Keratinocyte (primary cell): ENCODE measurements at regions not wholly inside any gene's neighbourhood (a gene's known extent, or its start where the extent isn't known, plus 50 kb on each side); places are given as distances from the start of the nearest gene placed in this dataset.

Experiments
- DNase-seq: peaks from one replicate; pipeline ENCODE4 v3.0.0-alpha.2; 2011; ENCODE audit warnings: low read depth, missing footprints, low spot score
- FAIRE-seq: peaks from 2 replicates; lab custom pipeline; 2011; peaks lifted over from hg19 to GRCh38; lab: Jason Lieb, UNC
- H2AFZ ChIP-seq: 2 replicates; pipeline ENCODE4 v1.6.0; 2012; ENCODE audit warnings: low read length, control low read depth, inconsistent platforms; ENCODE audit not compliant: control insufficient read depth
- H3K27ac ChIP-seq: 2 replicates; pipeline ENCODE4 v1.5.1; 2011; ENCODE audit warnings: low read length; ENCODE audit not compliant: control insufficient read depth, insufficient read depth
- H3K27me3 ChIP-seq: 3 replicates; pipeline ENCODE4 v1.6.0; 2011; ENCODE audit warnings: low read length; ENCODE audit not compliant: control insufficient read depth, insufficient read depth; ENCODE audit errors: extremely low read depth
- H3K36me3 ChIP-seq, 2 experiments: 2 replicates in 1 of 2; 3 replicates in 1 of 2; pipeline ENCODE4 v1.5.1; 2011; ENCODE audit warnings: low read length in 2 of 2, mild to moderate bottlenecking in 1 of 2; ENCODE audit not compliant: control insufficient read depth in 2 of 2, insufficient read depth in 2 of 2; ENCODE audit errors: extremely low read depth in 1 of 2
- H3K4me1 ChIP-seq: 3 replicates; pipeline ENCODE4 v1.5.1; 2011; ENCODE audit warnings: low read length; ENCODE audit not compliant: control insufficient read depth, insufficient read depth; ENCODE audit errors: extremely low read depth
- H3K4me2 ChIP-seq: 3 replicates; pipeline ENCODE4 v1.6.0; 2011; ENCODE audit warnings: low read depth, low read length; ENCODE audit not compliant: control insufficient read depth, insufficient read depth; ENCODE audit errors: extremely low read depth
- H3K4me3 ChIP-seq, 3 experiments: fragments of 200-600 bp in 1 of 3; sonication (generic) in 1 of 3; 2 replicates in 2 of 3; 3 replicates in 1 of 3; pipeline ENCODE4 v1.5.1; 2011 to 2016; ENCODE audit warnings: low read length in 3 of 3, mild to moderate bottlenecking in 3 of 3, control low read depth in 2 of 3, inconsistent platforms in 1 of 3, low read depth in 1 of 3, mixed read lengths in 1 of 3, mixed run types in 1 of 3, moderate library complexity in 1 of 3; ENCODE audit not compliant: control insufficient read depth in 2 of 3, insufficient read depth in 2 of 3; ENCODE audit errors: extremely low read depth in 1 of 3
- H3K79me2 ChIP-seq: 2 replicates; pipeline ENCODE4 v1.6.0; 2012; ENCODE audit warnings: low read length; ENCODE audit not compliant: control insufficient read depth, insufficient read depth
- H3K9ac ChIP-seq: 3 replicates; pipeline ENCODE4 v1.6.0; 2011; ENCODE audit warnings: low read length; ENCODE audit not compliant: control insufficient read depth, insufficient read depth; ENCODE audit errors: extremely low read depth
- H3K9me1 ChIP-seq: 3 replicates; pipeline ENCODE4 v1.6.0; 2011; ENCODE audit warnings: low read length; ENCODE audit not compliant: control insufficient read depth, insufficient read depth; ENCODE audit errors: extremely low read depth
- H3K9me3 ChIP-seq: 2 replicates; pipeline ENCODE4 v1.5.1; 2012; ENCODE audit warnings: low read depth, low read length; ENCODE audit not compliant: control insufficient read depth
- H4K20me1 ChIP-seq: 3 replicates; pipeline ENCODE4 v1.6.0; 2011; ENCODE audit warnings: low read length; ENCODE audit not compliant: control insufficient read depth, insufficient read depth; ENCODE audit errors: extremely low read depth
- CTCF ChIP-seq, 3 experiments: IDR thresholded peaks in 1 of 3; conservative IDR thresholded peaks in 1 of 3; optimal IDR thresholded peaks in 1 of 3; 2 replicates in 2 of 3; 3 replicates in 1 of 3; pipeline versions ENCODE3 to v1.5.1; 2011; ENCODE audit warnings: low read length in 3 of 3, mild to moderate bottlenecking in 3 of 3, moderate library complexity in 2 of 3, control low read depth in 1 of 3, inconsistent platforms in 1 of 3; ENCODE audit not compliant: insufficient read depth in 2 of 3; ENCODE audit errors: extremely low read depth in 1 of 3
- EZH2 ChIP-seq: IDR thresholded peaks from one replicate; pipeline ENCODE4 v1.6.1; 2012; ENCODE audit warnings: inconsistent platforms, mild to moderate bottlenecking, low read length, moderate library complexity
- dilution Hi-C: fragments of 300-500 bp; cut with MboI; formaldehyde crosslinking; loops from one replicate; pipeline ENCODE4 v1.7.0; 2020; ENCODE audit warnings: low sequenced_read_pairs; ENCODE audit not compliant: extremely low pct_ligation_motif_present

- Histone ChIP-seq H3K9me1 (no peaks in the 10 kb centered on the region), H3K9me3 (no peaks in the 10 kb centered on the region), H4K20me1 (no peaks in the 10 kb centered on the region), H3K27me3 (no peaks in the 10 kb centered on the region), H3K27ac (no peak overlapping the region), H3K9ac (no peak overlapping the region), H3K4me3 (no peak overlapping the region), H3K4me1 (peaks cover 4% of the 10 kb centered on the region), H3K4me2 (no peak overlapping the region), H3K79me2 (no peaks in the 10 kb centered on the region), H2AFZ (no peak overlapping the region), H3K36me3 (no peaks in the 10 kb centered on the region)
- FAIRE-seq = no peak
- dilution Hi-C loops = no loop called here
- no peak for TF ChIP-seq CTCF (optimal IDR thresholded peaks at IDR 0.05 in 1 of 3, IDR thresholded peaks at IDR 0.05 in 1 of 3, conservative IDR thresholded peaks at IDR 0.05 in 1 of 3; ENCODE audit: extremely low read depth in 1 of 3, insufficient read depth in 2 of 3, low read length in 3 of 3)
- TF ChIP-seq EZH2 = no peak
- DNase-seq = no peak
These were observed 931.4 kb upstream of the ACVR2A start for GRCh38 chr2:146913476-146913875.

GRCh38 chr2:146912536-146912935 is 932.3 kb upstream of the ACVR2A start:
- DNase-seq (no peak), FAIRE-seq (no peak)
- no peaks in the 10 kb centered on the region for H3K27me3 ChIP-seq
- no peaks in the 10 kb centered on the region for H3K9me3 ChIP-seq
- H3K9me1 ChIP-seq = no peaks in the 10 kb centered on the region
- no peak overlapping the region for H3K4me2 ChIP-seq
- H3K9ac ChIP-seq = no peak overlapping the region
- H3K4me1 ChIP-seq = peaks cover 4% of the 10 kb centered on the region
- H3K36me3 ChIP-seq = no peaks in the 10 kb centered on the region
- H3K79me2 ChIP-seq = no peaks in the 10 kb centered on the region
- no peak for TF ChIP-seq CTCF (optimal IDR thresholded peaks at IDR 0.05 in 1 of 3, IDR thresholded peaks at IDR 0.05 in 1 of 3, conservative IDR thresholded peaks at IDR 0.05 in 1 of 3; ENCODE audit: extremely low read depth in 1 of 3, insufficient read depth in 2 of 3, low read length in 3 of 3)
- no peak for TF ChIP-seq EZH2
- no peak overlapping the region for H3K4me3 ChIP-seq
- dilution Hi-C loops = no loop called here
- H4K20me1 ChIP-seq = no peaks in the 10 kb centered on the region
- no peak overlapping the region for H2AFZ ChIP-seq
- no peak overlapping the region for H3K27ac ChIP-seq
